A549 (cell line): ENCODE measurements at regions not wholly inside any gene's neighbourhood (a gene's known extent, or its start where the extent isn't known, plus 50 kb on each side); places are given as distances from the start of the nearest gene placed in this dataset.
"Not testable (repeated sequence)": the region's sequence is repeated elsewhere in the genome, so short reads cannot be mapped to it uniquely, and the experiment has no call there.

Source experiments
- ATAC-seq, 2 experiments: fragments of 200-7000 bp in 1 of 2; fragments of >200 bp in 1 of 2; cut with Nextera tagmentation in 1 of 2; cut with Tn5 transposase in 1 of 2; 3 replicates each; pipeline versions ENCODE4 v1.8.0 to v1.9.1; 2018 to 2020; ENCODE audit warnings: mild to moderate bottlenecking in 1 of 2, moderate library complexity in 1 of 2
- CTCF ChIA-PET: fragments of 300-600 bp; sonication (Branson Sonifier 250); formaldehyde crosslinking; extraction: SDS; loops from one replicate; lab custom pipeline; 2021; ENCODE audit warnings: antibody characterized with exemption, inconsistent platforms; lab: Yijun Ruan, JAX
- POLR2A ChIA-PET: fragments of 350-600 bp; formaldehyde crosslinking; extraction: SDS; loops from one replicate; lab custom pipeline; 2021; ENCODE audit warnings: antibody characterized with exemption, inconsistent platforms; lab: Yijun Ruan, JAX
- DNase-seq, 2 experiments: peaks; one replicate each; pipeline versions ENCODE4 v3.0.0 to v3.0.0-alpha.2; 2011 to 2016; ENCODE audit warnings: low read depth in 1 of 2, low spot score in 1 of 2
- FAIRE-seq: peaks from 2 replicates; lab custom pipeline; 2011; peaks lifted over from hg19 to GRCh38; lab: Jason Lieb, UNC
- H3K27ac ChIP-seq, 2 experiments: fragments of >200 bp; sonication (Bioruptor Twin); formaldehyde crosslinking; 3 replicates each; pipeline ENCODE4 v1.5.1; 2016 to 2017
- H3K4me1 ChIP-seq: fragments of >200 bp; sonication (Bioruptor Twin); formaldehyde crosslinking; 3 replicates; pipeline ENCODE4 v1.6.1; 2016
- H3K4me2 ChIP-seq: fragments of >200 bp; sonication (Bioruptor Twin); formaldehyde crosslinking; 3 replicates; pipeline ENCODE4 v1.6.1; 2016
- H3K4me3 ChIP-seq: fragments of >200 bp; sonication (Bioruptor Twin); formaldehyde crosslinking; 3 replicates; pipeline ENCODE4 v1.5.1; 2016
- H3K9me3 ChIP-seq: fragments of >200 bp; sonication (Bioruptor Twin); formaldehyde crosslinking; 3 replicates; pipeline ENCODE4 v1.6.1; 2016
- CBX2 ChIP-seq: fragments of 200-600 bp; sonication (generic); IDR thresholded peaks from 2 replicates; pipeline ENCODE4 v1.6.1; 2016; ENCODE audit warnings: low read depth, mild to moderate bottlenecking, borderline replicate concordance
- CBX8 ChIP-seq: fragments of 200-600 bp; sonication (generic); IDR thresholded peaks from 2 replicates; pipeline ENCODE4 v1.6.1; 2016
- CEBPB ChIP-seq, 2 experiments: fragments of >200 bp in 1 of 2; sonication (Bioruptor Twin) in 1 of 2; formaldehyde crosslinking in 1 of 2; IDR thresholded peaks; 2 replicates each; pipeline ENCODE4 v1.6.1; 2012 to 2016
- FOSL2 ChIP-seq, 2 experiments: fragments of 450-650 bp in 1 of 2; fragments of >200 bp in 1 of 2; sonication (Bioruptor Twin) in 1 of 2; formaldehyde crosslinking; IDR thresholded peaks; 2 replicates each; pipeline versions ENCODE4 v1.5.0 to v1.6.1; 2016 to 2020; ENCODE audit warnings: mild to moderate bottlenecking in 1 of 2, moderate library complexity in 1 of 2
- FOXS1 ChIP-seq: fragments of 250-450 bp; sonication (Bioruptor Pico); IDR thresholded peaks from 2 replicates; pipeline ENCODE4 v1.5.0; 2020; ENCODE audit warnings: mild to moderate bottlenecking, moderate library complexity
- GATA3 ChIP-seq: IDR thresholded peaks from 2 replicates; pipeline ENCODE4 v1.6.1; 2012; ENCODE audit warnings: borderline replicate concordance
- HDAC2 ChIP-seq: fragments of 200-600 bp; sonication (generic); IDR thresholded peaks from 2 replicates; pipeline ENCODE4 v1.6.1; 2016
- HOXB13 ChIP-seq: fragments of 250-450 bp; sonication (Bioruptor Pico); IDR thresholded peaks from 2 replicates; pipeline ENCODE4 v1.5.0; 2020; ENCODE audit warnings: low read depth, mild to moderate bottlenecking, moderate library complexity
- JUN ChIP-seq, 2 experiments: fragments of >200 bp; sonication (Bioruptor Twin); formaldehyde crosslinking; IDR thresholded peaks; 2 replicates in 1 of 2; 3 replicates in 1 of 2; pipeline ENCODE4 v1.6.1; 2016 to 2017
- JUNB ChIP-seq: fragments of >200 bp; sonication (Bioruptor Twin); formaldehyde crosslinking; IDR thresholded peaks from 2 replicates; pipeline ENCODE4 v1.6.1; 2016
- KDM1A ChIP-seq: fragments of 200-600 bp; sonication (generic); IDR thresholded peaks from 2 replicates; pipeline ENCODE4 v1.6.1; 2016; ENCODE audit warnings: low read depth, mild to moderate bottlenecking
- MAFK ChIP-seq: fragments of 450-650 bp; IDR thresholded peaks from 2 replicates; pipeline ENCODE4 v1.6.1; 2014; ENCODE audit not compliant: partially characterized antibody
- NPAS2 ChIP-seq: fragments of 250-450 bp; sonication (Bioruptor Pico); IDR thresholded peaks from 2 replicates; pipeline ENCODE4 v1.8.0; 2022; ENCODE audit warnings: mild to moderate bottlenecking, moderate library complexity, borderline replicate concordance
- PHF8 ChIP-seq: fragments of 200-600 bp; sonication (generic); IDR thresholded peaks from 2 replicates; pipeline ENCODE4 v1.6.1; 2016; ENCODE audit warnings: low read depth, mild to moderate bottlenecking, antibody characterized with exemption, moderate library complexity, borderline replicate concordance
- RFX5 ChIP-seq: fragments of 450-650 bp; IDR thresholded peaks from 2 replicates; pipeline ENCODE4 v1.7.1; 2014; ENCODE audit warnings: antibody characterized with exemption, mild to moderate bottlenecking, moderate library complexity
- RNF2 ChIP-seq: fragments of 200-600 bp; sonication (generic); IDR thresholded peaks from 2 replicates; pipeline ENCODE4 v1.6.1; 2016; ENCODE audit warnings: low read depth, mild to moderate bottlenecking, antibody characterized with exemption, moderate library complexity, borderline replicate concordance
- SMC3 ChIP-seq: fragments of >200 bp; sonication (Bioruptor Twin); formaldehyde crosslinking; IDR thresholded peaks from 3 replicates; pipeline ENCODE4 v1.6.1; 2018; ENCODE audit warnings: inconsistent platforms
- TFCP2L1 ChIP-seq: fragments of 250-450 bp; sonication (Bioruptor Pico); IDR thresholded peaks from 2 replicates; pipeline ENCODE4 v1.5.0; 2021; ENCODE audit warnings: mild to moderate bottlenecking
- ZC3H11A ChIP-seq: fragments of 450-650 bp; IDR thresholded peaks from 2 replicates; pipeline ENCODE4 v1.6.1; 2014; ENCODE audit warnings: antibody characterized with exemption, mild to moderate bottlenecking
- ZFP36 ChIP-seq: fragments of 450-650 bp; IDR thresholded peaks from 2 replicates; pipeline ENCODE4 v1.6.1; 2014; ENCODE audit warnings: borderline replicate concordance; ENCODE audit not compliant: partially characterized antibody
- ZNF302 ChIP-seq: fragments of 250-450 bp; sonication (Bioruptor Pico); IDR thresholded peaks from 2 replicates; pipeline ENCODE4 v1.9.0; 2021; ENCODE audit warnings: inconsistent platforms, mild to moderate bottlenecking, moderate library complexity
- WGBS: methylation state at CpG from one replicate; pipeline ENCODE4 v1.1.6; 2017; ENCODE audit errors: missing lambda C conversion rate; 5-methylcytosine and 5-hydroxymethylcytosine counted together
- TF ChIP-seq, protein P1 (sequence below): fragments of 200-600 bp; sonication (generic); IDR thresholded peaks from 2 replicates; pipeline ENCODE4 v1.6.1; 2016; ENCODE audit warnings: antibody characterized with exemption, mild to moderate bottlenecking, moderate library complexity
- TF ChIP-seq, protein P2 (sequence below): IDR thresholded peaks from 2 replicates; pipeline ENCODE4 v1.6.1; 2012
- TF ChIP-seq, protein P3 (sequence below): fragments of >200 bp; sonication (Bioruptor Twin); formaldehyde crosslinking; IDR thresholded peaks from 3 replicates; pipeline ENCODE4 v1.6.1; 2016
- TF ChIP-seq, protein P4 (sequence below): fragments of 250-450 bp; sonication (Bioruptor Pico); IDR thresholded peaks from 2 replicates; pipeline ENCODE4 v1.5.0; 2021; ENCODE audit warnings: mild to moderate bottlenecking, moderate library complexity, borderline replicate concordance

DNA sequence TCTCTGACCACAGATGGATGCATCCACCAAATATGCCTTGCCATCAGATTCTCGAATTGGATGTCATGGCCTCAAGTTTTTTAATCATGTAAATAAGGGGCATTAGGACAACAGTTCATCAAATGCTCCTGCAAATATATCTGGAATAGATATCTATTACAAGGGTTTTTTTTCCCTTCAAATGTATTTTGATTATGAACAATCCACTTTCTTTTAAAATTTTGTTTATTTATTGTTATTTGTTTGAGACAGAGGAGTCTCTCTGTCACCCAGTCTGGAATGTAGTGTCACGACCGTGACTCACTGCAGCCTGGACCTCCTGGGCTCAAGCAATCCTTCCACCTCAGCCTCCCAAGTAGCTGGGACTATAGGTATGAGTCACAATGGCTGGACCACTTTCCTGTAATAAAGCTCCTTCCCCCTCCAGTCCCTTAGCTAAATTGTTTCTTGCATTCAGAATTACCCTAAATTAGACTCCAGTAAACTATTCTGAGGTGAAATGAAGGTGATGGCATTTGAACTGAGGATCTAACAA is 1412.1 kb downstream of the EFNA5 start:
- DNase-seq: peak; percentile 2 to 54
- H3K27ac ChIP-seq: peak overlapping the region; percentile 49 to 65; a peak in 4 of 6 replicates
- TF ChIP-seq JUNB (peak; percentile 58; the same call in 1 of the 2 replicates), CEBPB (IDR thresholded peaks at IDR 0.05) (no peak), PHF8 (no peak), TFCP2L1 (CRISPR knock-in tag) (no peak), SMC3 (no peak), GATA3 (peak; percentile 57; the same call in 1 of the 2 replicates), NPAS2 (CRISPR knock-in tag) (no peak), CBX8 (no peak), ZNF302 (CRISPR knock-in tag) (no peak), FOSL2 (IDR thresholded peaks at IDR 0.05) (peak; percentile 37; the same call in 1 of the 2 replicates), FOSL2 (CRISPR knock-in tag; IDR thresholded peaks at IDR 0.05) (peak; percentile 82), RNF2 (no peak)
- TF ChIP-seq, all 56 proteins: peak for 3
- Histone ChIP-seq H3K4me2 (peak overlapping the region; percentile 44), H3K9me3 (no peaks in the 10 kb centered on the region), H3K4me1 (peaks cover 21% of the 10 kb centered on the region), H3K4me3 (no peak overlapping the region)
- ChIA-PET POLR2A (no interaction called here), CTCF (no interaction called here)
- no peak for FAIRE-seq
- 5% methylated on average over 3 of the region's 3 CpGs for WGBS
- ATAC-seq: peak; percentile 78 to 84

DNA sequence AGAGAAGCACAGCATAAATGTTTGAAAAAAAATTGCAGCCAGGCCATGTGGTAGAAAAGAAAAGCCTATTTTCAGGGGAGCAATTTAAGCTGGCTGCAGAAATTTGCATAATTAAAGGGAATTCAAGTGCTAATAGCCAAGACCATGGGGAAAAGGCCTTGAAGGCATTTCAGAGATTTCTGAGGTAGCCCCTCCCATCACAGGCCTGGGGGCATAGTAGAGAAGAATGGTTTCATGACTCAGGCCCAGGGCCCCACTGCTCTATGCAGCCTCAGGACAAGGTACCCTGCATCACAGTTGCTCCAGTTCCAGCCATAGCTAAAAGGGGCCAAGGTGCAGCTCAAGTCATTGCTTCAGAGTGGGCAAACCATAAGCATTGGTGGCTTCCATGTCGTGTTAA is 1416.0 kb downstream of the EFNA5 start:
- H3K4me2 ChIP-seq: no peak overlapping the region
- peaks cover 21% of the 10 kb centered on the region for H3K4me1 ChIP-seq
- TF ChIP-seq CBX2 (no peak), RFX5 (no peak), SMC3 (no peak), ZC3H11A (no peak), RNF2 (no peak), ZFP36 (no peak), CBX8 (no peak), JUN (IDR thresholded peaks at IDR 0.05) (no peak), HOXB13 (no peak), FOXS1 (CRISPR knock-in tag) (no peak), HDAC2 (no peak), CEBPB (IDR thresholded peaks at IDR 0.05) (no peak), KDM1A (no peak), ZNF302 (CRISPR knock-in tag) (no peak), MAFK (no peak)
- TF ChIP-seq, protein P1, sequence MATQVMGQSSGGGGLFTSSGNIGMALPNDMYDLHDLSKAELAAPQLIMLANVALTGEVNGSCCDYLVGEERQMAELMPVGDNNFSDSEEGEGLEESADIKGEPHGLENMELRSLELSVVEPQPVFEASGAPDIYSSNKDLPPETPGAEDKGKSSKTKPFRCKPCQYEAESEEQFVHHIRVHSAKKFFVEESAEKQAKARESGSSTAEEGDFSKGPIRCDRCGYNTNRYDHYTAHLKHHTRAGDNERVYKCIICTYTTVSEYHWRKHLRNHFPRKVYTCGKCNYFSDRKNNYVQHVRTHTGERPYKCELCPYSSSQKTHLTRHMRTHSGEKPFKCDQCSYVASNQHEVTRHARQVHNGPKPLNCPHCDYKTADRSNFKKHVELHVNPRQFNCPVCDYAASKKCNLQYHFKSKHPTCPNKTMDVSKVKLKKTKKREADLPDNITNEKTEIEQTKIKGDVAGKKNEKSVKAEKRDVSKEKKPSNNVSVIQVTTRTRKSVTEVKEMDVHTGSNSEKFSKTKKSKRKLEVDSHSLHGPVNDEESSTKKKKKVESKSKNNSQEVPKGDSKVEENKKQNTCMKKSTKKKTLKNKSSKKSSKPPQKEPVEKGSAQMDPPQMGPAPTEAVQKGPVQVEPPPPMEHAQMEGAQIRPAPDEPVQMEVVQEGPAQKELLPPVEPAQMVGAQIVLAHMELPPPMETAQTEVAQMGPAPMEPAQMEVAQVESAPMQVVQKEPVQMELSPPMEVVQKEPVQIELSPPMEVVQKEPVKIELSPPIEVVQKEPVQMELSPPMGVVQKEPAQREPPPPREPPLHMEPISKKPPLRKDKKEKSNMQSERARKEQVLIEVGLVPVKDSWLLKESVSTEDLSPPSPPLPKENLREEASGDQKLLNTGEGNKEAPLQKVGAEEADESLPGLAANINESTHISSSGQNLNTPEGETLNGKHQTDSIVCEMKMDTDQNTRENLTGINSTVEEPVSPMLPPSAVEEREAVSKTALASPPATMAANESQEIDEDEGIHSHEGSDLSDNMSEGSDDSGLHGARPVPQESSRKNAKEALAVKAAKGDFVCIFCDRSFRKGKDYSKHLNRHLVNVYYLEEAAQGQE: no peak
- TF ChIP-seq, protein P2, sequence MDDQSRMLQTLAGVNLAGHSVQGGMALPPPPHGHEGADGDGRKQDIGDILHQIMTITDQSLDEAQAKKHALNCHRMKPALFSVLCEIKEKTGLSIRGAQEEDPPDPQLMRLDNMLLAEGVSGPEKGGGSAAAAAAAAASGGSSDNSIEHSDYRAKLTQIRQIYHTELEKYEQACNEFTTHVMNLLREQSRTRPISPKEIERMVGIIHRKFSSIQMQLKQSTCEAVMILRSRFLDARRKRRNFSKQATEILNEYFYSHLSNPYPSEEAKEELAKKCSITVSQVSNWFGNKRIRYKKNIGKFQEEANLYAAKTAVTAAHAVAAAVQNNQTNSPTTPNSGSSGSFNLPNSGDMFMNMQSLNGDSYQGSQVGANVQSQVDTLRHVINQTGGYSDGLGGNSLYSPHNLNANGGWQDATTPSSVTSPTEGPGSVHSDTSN: no peak
- TF ChIP-seq, protein P3, sequence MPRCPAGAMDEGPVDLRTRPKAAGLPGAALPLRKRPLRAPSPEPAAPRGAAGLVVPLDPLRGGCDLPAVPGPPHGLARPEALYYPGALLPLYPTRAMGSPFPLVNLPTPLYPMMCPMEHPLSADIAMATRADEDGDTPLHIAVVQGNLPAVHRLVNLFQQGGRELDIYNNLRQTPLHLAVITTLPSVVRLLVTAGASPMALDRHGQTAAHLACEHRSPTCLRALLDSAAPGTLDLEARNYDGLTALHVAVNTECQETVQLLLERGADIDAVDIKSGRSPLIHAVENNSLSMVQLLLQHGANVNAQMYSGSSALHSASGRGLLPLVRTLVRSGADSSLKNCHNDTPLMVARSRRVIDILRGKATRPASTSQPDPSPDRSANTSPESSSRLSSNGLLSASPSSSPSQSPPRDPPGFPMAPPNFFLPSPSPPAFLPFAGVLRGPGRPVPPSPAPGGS: no peak
- TF ChIP-seq, protein P4, sequence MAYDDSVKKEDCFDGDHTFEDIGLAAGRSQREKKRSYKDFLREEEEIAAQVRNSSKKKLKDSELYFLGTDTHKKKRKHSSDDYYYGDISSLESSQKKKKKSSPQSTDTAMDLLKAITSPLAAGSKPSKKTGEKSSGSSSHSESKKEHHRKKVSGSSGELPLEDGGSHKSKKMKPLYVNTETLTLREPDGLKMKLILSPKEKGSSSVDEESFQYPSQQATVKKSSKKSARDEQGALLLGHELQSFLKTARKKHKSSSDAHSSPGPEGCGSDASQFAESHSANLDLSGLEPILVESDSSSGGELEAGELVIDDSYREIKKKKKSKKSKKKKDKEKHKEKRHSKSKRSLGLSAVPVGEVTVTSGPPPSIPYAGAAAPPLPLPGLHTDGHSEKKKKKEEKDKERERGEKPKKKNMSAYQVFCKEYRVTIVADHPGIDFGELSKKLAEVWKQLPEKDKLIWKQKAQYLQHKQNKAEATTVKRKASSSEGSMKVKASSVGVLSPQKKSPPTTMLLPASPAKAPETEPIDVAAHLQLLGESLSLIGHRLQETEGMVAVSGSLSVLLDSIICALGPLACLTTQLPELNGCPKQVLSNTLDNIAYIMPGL: no peak
- ChIA-PET POLR2A (no interaction called here), CTCF (no interaction called here)
- 75% methylated on average over 1 of the region's 1 CpG for WGBS
- H3K27ac ChIP-seq: no peak overlapping the region
- H3K4me3 ChIP-seq: no peak overlapping the region
- ATAC-seq (no peak), DNase-seq (no peak), FAIRE-seq (no peak)
- H3K9me3 ChIP-seq: no peaks in the 10 kb centered on the region

DNA sequence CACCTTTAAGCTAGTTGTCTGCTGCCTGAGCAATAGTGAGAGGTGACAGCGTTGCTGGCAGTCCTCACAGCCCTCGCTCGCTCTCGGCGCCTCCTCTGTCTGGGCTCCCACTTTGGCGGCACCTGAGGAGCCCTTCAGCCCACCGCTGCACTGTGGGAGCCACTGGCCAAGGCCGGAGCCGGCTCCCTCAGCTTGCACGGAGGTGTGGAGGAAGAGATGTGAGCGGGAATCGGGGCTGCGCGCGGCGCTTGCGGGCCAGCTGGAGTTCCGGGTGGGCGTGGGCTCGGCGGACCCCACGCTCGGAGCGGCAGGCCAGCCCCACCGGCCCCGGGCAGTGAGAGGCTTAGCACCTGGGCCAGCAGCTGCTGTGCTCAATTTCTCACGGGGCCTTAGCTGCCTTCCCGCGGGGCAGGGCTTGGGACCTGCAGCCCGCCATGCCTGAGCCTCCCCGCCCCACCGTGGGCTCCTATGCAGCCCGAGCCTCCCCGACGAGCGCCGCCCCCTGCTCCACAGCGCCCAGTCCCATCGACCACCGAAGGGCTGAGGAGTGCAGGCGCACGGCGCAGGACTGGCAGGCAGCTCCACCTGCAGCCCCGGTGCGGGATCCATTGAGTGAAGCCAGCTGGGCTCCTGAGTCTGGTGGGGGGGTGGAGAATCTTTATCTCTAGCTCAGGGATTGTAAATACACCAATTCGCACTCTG is 1424.5 kb downstream of the EFNA5 start:
- H3K4me1 ChIP-seq, FAIRE-seq, POLR2A ChIA-PET, CTCF ChIA-PET, H3K4me2 ChIP-seq, H3K9me3 ChIP-seq, ATAC-seq, H3K27ac ChIP-seq, H3K4me3 ChIP-seq, DNase-seq: not testable (repeated sequence)
- 90% methylated on average over 25 of the region's 46 CpGs for WGBS
